Common myeloid progenitor, CD34-positive (primary cell): ENCODE measurements at regions not wholly inside any gene's neighbourhood (a gene's known extent, or its start where the extent isn't known, plus 50 kb on each side); places are given as distances from the start of the nearest gene placed in this dataset.

Experiments
- CTCF ChIA-PET: fragments of 350-600 bp; sonication (Branson Sonifier 250); formaldehyde crosslinking; loops from one replicate; lab custom pipeline; 2021; ENCODE audit warnings: antibody characterized with exemption; lab: Charles Lee
- POLR2A ChIA-PET: fragments of 350-600 bp; sonication (Branson Sonifier 250); formaldehyde crosslinking; loops from one replicate; lab custom pipeline; 2021; ENCODE audit warnings: antibody characterized with exemption; lab: Charles Lee
- DNase-seq, 3 donors: peaks; one replicate each; pipeline versions ENCODE4 v3.0.0 to v3.0.0-alpha.2; 2013
- H3K27ac ChIP-seq, 2 experiments: 1 replicate in 1 of 2; 2 replicates in 1 of 2; pipeline ENCODE4 v1.7.0; 2013; ENCODE audit warnings: inconsistent platforms in 2 of 2, low read length in 2 of 2, mild to moderate bottlenecking in 2 of 2, low read depth in 1 of 2, moderate library complexity in 1 of 2; ENCODE audit not compliant: severe bottlenecking in 2 of 2, insufficient read depth in 1 of 2, poor library complexity in 1 of 2
- H3K27me3 ChIP-seq, 5 experiments: replicated peaks in 2 of 5; 1 replicate in 3 of 5; 2 replicates in 2 of 5; pipeline versions ENCODE4 v1.6.1 to v1.7.0; 2013; ENCODE audit warnings: low read length in 4 of 5, mild to moderate bottlenecking in 2 of 5, moderate library complexity in 2 of 5, inconsistent platforms in 1 of 5; ENCODE audit not compliant: insufficient read depth in 5 of 5, control insufficient read depth in 4 of 5
- H3K36me3 ChIP-seq, 4 experiments: 1 replicate in 2 of 4; 2 replicates in 2 of 4; pipeline versions ENCODE4 v1.6.1 to v1.7.0; 2013; ENCODE audit warnings: low read length in 3 of 4, control low read depth in 1 of 4, mild to moderate bottlenecking in 1 of 4; ENCODE audit not compliant: control insufficient read depth in 4 of 4, insufficient read depth in 4 of 4
- H3K4me1 ChIP-seq, 4 experiments: 1 replicate in 3 of 4; 2 replicates in 1 of 4; pipeline versions ENCODE4 v1.6.1 to v1.7.1; 2013; ENCODE audit warnings: low read length in 3 of 4, mild to moderate bottlenecking in 3 of 4, control low read depth in 1 of 4, inconsistent platforms in 1 of 4, moderate library complexity in 1 of 4; ENCODE audit not compliant: control insufficient read depth in 4 of 4, insufficient read depth in 4 of 4; ENCODE audit errors: control extremely low read depth in 1 of 4
- H3K4me3 ChIP-seq, 7 experiments: 1 replicate in 4 of 7; 2 replicates in 3 of 7; pipeline versions ENCODE4 v1.5.1 to v1.7.0; 2013; ENCODE audit warnings: mild to moderate bottlenecking in 7 of 7, low read length in 6 of 7, moderate library complexity in 6 of 7, inconsistent platforms in 2 of 7, low read depth in 2 of 7, control low read depth in 1 of 7; ENCODE audit not compliant: insufficient read depth in 4 of 7, control insufficient read depth in 1 of 7; ENCODE audit errors: extremely low read depth in 1 of 7
- H3K9me3 ChIP-seq, 5 experiments: 1 replicate in 4 of 5; 2 replicates in 1 of 5; pipeline versions ENCODE4 v1.6.1 to v1.7.1; 2013; ENCODE audit warnings: low read length in 4 of 5, mild to moderate bottlenecking in 2 of 5, inconsistent platforms in 1 of 5, low read depth in 1 of 5, moderate library complexity in 1 of 5; ENCODE audit not compliant: control insufficient read depth in 4 of 5, insufficient read depth in 2 of 5; ENCODE audit errors: control extremely low read depth in 1 of 5
- WGBS: methylation state at CpG from one replicate; pipeline ENCODE4 v1.1.5; 2013; ENCODE audit not compliant: insufficient coverage; 5-methylcytosine and 5-hydroxymethylcytosine counted together

DNA sequence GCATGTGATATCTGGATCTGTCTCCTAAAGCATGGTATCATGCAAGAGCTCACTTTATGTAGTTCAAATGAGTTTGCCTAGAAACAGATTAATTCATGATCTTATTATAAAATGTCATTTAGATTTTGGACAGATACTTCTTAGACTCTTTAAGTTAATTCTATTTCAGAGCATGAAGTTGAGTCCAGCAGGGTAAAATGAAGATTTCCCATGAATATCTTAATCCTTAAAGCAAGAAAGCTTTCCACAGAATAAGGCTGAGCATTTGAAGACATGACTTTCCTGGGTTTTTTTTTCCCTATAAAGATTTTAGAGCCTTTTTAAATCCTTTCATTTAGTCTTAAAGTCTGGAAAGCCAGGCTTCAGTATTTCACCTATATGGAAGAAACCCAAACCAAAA, 556.0 kb upstream of the GJE1 start:
- Histone ChIP-seq H3K27me3 (no peaks in the 10 kb centered on the region), H3K27ac (no peak overlapping the region), H3K9me3 (no peaks in the 10 kb centered on the region), H3K36me3 (no peaks in the 10 kb centered on the region), H3K4me1 (no peaks in the 10 kb centered on the region), H3K4me3 (no peak overlapping the region)
- POLR2A ChIA-PET, result no interaction called here
- DNase-seq, result no peak
- CTCF ChIA-PET, result interaction anchor here (0.6 kb wide), 1 partner anchor 640 kb away, joined by 3 read pairs; no protein-coding TSS in a partner anchor

DNA sequence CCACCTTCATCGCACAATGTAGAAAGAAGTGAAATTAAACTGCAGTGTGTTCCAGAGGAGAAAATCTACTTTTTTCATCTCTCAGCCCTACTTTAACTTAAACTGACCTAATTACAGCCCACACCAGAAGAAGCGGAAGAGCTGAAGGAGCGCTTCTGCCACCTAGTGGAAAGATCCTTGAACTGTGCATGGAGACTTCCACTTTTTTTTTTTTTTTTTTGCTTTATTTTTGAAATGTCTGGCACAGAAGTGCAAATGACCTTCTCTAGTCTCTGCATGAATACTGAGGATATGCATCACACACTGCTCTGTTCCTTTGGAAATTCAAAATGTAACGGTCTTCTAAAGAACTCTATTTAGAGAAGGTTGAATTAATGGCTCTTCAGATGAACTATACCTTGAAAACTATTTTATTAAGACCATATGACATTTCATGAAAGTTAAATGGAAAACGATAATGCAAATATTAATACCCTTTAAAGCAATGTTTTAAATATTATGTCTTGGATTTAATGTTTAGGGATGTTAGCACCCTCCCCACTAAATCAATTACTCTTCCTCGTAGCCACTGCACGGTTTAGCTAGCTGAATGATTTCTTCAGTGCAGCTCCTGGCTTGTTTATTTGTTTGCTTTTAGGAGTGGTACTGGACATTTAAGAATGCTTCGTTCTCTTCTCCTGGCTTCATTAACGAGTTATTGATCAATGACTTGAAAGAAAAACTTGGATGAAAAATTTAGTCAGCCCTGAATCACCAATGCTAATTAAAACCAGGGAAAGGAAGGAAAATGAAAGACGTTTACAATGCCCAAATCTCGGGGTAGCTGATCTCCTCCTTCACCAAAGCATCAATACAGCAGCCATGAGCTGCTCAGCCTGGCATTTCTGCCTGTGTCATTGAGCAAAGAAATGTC, 569.6 kb upstream of the GJE1 start:
- H3K9me3 ChIP-seq, result no peaks in the 10 kb centered on the region
- H3K27ac ChIP-seq, result peak overlapping the region in 1 of 2 experiments; percentile 44
- ChIA-PET CTCF (interaction anchor here (0.6 to 1.9 kb wide), 4 partner anchors 33 to 1633 kb away, joined by 3 to 5 read pairs (median 4); no protein-coding TSS in a partner anchor), POLR2A (no interaction called here)
- H3K4me3 ChIP-seq, result peak overlapping the region in 6 of 7 experiments; percentile 60 to 81 (median 74)
- H3K27me3 ChIP-seq, result no peaks in the 10 kb centered on the region
- H3K4me1 ChIP-seq, result peaks cover 3 to 10% (median 9%) of the 10 kb centered on the region in 4 experiments
- no peaks in the 10 kb centered on the region for H3K36me3 ChIP-seq
- 48% methylated on average over 4 of the region's 11 CpGs for WGBS
- DNase-seq, result peak; percentile 87 to 94 (median 89)

DNA sequence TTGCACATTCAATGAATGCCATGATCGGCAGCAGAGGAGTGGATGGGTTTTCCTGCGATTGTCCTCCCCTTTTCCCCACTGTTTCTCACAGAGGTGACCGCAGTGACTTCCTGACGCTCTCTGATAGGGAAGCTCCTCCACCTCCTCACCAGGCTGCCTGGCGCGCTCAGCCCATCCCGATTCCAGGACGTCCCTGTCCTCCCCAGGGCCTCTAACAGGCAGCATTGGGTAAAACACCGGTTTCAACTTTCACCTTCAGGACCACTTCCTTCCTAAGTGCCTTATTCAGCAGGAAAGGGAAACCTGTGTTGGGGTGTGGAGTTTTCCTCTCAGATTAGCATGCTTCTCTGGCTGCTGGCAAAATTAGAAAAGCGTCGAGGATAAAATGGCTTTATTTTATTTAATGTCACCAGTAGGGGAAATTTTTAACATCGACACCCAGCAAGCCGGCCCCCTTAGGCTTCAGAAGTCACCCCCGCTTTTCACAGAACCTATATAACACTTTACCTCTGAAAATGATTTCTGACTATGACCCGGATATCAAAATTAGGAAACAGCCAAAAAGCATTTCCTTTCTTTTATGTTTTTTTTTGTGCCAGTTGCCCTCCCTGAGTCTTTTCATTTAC, 570.4 kb upstream of the GJE1 start:
- DNase-seq, result peak in 1 of 3 donors; percentile 68
- Histone ChIP-seq H3K27me3 (no peaks in the 10 kb centered on the region), H3K36me3 (no peaks in the 10 kb centered on the region), H3K9me3 (no peaks in the 10 kb centered on the region), H3K4me3 (peak overlapping the region in 6 of 7 experiments; percentile 60 to 81 (median 74)), H3K4me1 (peaks cover 3 to 10% (median 9%) of the 10 kb centered on the region in 4 experiments), H3K27ac (peak overlapping the region in 1 of 2 experiments; percentile 44)
- POLR2A ChIA-PET, result no interaction called here
- CTCF ChIA-PET, result interaction anchor here (0.6 to 1.6 kb wide), 6 partner anchors 34 to 1632 kb away, joined by 3 to 4 read pairs (median 4); no protein-coding TSS in a partner anchor
- 0% methylated on average over 6 of the region's 15 CpGs for WGBS

DNA sequence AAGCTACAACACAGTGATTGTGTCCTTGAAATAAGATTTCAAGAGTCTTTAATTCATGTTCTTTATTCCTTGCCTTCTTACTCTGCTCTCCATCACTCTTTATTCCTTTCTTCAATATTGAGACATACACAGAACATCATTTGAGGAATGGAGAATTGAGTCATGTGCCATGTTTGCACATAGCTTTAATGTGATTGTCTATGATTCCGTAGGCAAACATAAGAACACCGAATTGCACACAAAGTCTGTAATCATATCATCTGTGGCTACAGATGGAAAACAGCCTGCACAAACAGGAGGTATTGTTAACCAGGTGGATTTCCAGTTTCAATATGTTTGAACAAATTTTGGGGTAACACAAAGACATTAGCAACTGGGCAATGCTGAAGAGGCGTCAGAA, 571.6 kb upstream of the GJE1 start:
- Histone ChIP-seq H3K27ac (no peak overlapping the region), H3K9me3 (no peaks in the 10 kb centered on the region), H3K4me1 (peaks cover 3 to 10% (median 9%) of the 10 kb centered on the region in 4 experiments), H3K4me3 (no peak overlapping the region), H3K27me3 (no peaks in the 10 kb centered on the region), H3K36me3 (no peaks in the 10 kb centered on the region)
- 100% methylated on average over 2 of the region's 3 CpGs for WGBS
- POLR2A ChIA-PET, result no interaction called here
- no peak for DNase-seq
- CTCF ChIA-PET, result interaction anchor here (1.3 to 1.4 kb wide), 2 partner anchors 77 to 175 kb away, joined by 3 to 4 read pairs; no protein-coding TSS in a partner anchor

DNA sequence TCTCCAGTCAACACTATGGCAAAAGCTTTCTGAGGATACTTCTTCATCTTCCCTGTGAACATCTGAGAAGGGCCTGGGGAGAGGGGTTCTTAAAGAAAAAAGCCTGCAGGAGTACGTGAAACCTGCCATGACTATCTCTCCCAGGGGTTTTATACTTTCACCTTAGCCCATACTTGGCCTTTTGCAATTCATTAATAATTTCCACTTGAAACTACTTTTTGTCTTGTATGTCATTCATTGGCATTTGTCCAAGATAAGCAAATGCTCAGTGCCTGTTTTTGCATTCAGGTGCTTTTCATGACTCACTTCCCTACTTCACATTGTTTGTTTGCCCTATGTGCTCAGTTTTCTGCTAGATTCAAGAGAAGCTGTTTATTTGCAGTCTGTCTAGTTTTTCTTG, 580.3 kb upstream of the GJE1 start:
- no peaks in the 10 kb centered on the region for H3K27me3 ChIP-seq
- no peaks in the 10 kb centered on the region for H3K4me1 ChIP-seq
- CTCF ChIA-PET, result no interaction called here
- POLR2A ChIA-PET, result no interaction called here
- DNase-seq, result peak in 2 of 3 donors; percentile 54 to 58
- H3K27ac ChIP-seq, result no peak overlapping the region
- H3K4me3 ChIP-seq, result no peak overlapping the region
- peaks cover 0 to 2% (median 0%) of the 10 kb centered on the region in 5 experiments for H3K9me3 ChIP-seq
- WGBS, result no CpG with 5 or more reads among the region's 1 CpG
- no peaks in the 10 kb centered on the region for H3K36me3 ChIP-seq

DNA sequence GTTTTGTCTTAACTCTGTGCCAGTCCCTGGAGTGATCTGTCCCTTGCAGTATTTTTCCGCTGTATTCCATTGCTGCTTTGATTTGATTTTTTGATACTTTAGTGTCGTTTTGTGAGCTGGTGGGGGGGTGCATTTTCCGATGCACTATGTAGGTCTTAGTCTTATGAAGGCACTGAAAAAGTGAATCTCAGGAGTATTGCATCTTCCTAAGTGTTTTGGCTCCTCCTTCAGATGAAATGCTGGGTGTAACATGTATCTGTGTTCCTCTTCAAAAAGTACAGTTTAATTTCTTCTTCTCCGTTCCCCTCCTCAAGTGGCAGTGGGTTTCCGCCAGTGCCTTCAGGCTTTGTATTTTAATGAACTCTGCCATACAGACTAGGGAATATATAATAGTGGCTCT, 580.7 kb upstream of the GJE1 start:
- 100% methylated on average over 1 of the region's 5 CpGs for WGBS
- DNase-seq, result no peak
- H3K27me3 ChIP-seq, result no peaks in the 10 kb centered on the region
- no peak overlapping the region for H3K27ac ChIP-seq
- peaks cover 0 to 2% (median under 1%) of the 10 kb centered on the region in 5 experiments for H3K9me3 ChIP-seq
- CTCF ChIA-PET, result no interaction called here
- no peak overlapping the region for H3K4me3 ChIP-seq
- POLR2A ChIA-PET, result no interaction called here
- H3K4me1 ChIP-seq, result no peaks in the 10 kb centered on the region
- no peaks in the 10 kb centered on the region for H3K36me3 ChIP-seq
